ENCODE measurements at regions not wholly inside any gene's neighbourhood (a gene's known extent, or its start where the extent isn't known, plus 50 kb on each side); places are given as distances from the start of the nearest gene placed in this dataset.

DNA sequence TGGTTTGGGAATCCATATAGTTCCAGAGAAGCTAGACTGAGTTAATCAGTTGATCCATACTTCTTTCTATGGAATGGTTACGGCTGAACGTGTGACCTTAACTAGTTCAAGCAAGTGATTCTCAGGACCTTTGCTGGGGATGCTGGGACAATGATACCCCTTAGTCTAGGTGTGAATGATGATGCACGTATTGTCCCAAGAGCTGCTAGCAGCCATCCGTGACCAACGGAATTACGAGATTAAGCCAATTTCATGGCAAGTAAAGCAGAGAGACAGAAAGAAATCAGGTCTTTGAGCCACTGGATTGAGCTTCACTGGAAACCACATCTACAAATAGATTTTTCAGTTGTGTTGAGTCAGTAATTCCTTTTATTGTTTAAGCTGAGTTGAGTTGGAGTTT lies 99.2 kb upstream of the LIFR start:
- H3K9me3 Mint-ChIP-seq: no peaks in the 10 kb centered on the region
- peaks cover 0 to 3% of the 10 kb centered on the region in 2 donors for H3K4me1 Mint-ChIP-seq (ENCODE audit: low read depth in 2 of 2)
- H3K36me3 Mint-ChIP-seq: no peaks in the 10 kb centered on the region
- no peak for DNase-seq (ENCODE audit: low spot score)
- no peak overlapping the region for H3K4me3 Mint-ChIP-seq
- peaks cover 11 to 54% of the 10 kb centered on the region in 2 donors for H3K27me3 Mint-ChIP-seq
- no peak overlapping the region for H3K27ac Mint-ChIP-seq
- no peak for ATAC-seq

DNA sequence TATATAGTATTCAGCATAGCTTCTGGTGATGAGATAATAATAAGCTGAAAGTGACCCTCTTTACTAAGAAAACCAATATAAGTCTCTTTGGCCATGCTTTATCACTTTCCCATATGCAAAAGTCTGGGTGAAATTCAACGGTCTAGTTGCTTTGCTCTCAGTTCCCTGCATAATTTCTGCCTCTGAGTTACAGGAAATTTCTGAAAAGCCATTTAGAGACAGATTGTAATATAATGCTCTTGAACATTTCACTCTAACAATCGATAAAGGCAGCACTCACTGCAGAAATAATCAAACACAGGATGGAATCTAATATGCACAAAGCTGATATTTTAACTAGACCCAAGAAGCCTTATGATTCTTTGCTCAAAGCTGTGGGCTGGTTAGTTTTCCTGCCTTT lies 100.1 kb upstream of the LIFR start:
- DNase-seq (ENCODE audit: low spot score) (no peak), ATAC-seq (no peak)
- Mint-ChIP-seq H3K27ac (no peak overlapping the region), H3K4me1 (ENCODE audit: low read depth in 2 of 2) (no peaks in the 10 kb centered on the region), H3K4me3 (no peak overlapping the region), H3K9me3 (no peaks in the 10 kb centered on the region), H3K36me3 (no peaks in the 10 kb centered on the region), H3K27me3 (peaks cover 11 to 53% of the 10 kb centered on the region in 2 donors)

DNA sequence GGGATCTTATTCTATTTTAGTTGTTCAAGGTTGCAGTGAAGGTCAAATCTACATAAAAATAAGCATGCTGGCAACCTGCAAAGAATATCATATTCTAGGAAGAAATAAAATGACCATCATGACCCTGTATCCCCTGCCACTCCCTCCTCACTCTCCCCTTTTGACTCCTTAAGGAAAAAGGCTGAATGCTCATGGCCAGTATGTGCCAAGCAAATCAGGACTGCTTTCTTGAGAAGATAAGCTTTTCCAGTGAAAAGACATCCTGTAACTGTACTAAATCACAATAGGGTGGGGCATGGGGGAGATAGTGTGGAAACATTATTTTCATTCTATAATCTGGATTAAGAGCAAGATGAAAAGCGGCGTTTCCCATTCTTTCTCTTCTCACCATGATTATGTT lies 100.6 kb upstream of the LIFR start:
- Mint-ChIP-seq H3K27me3 (peaks cover 12 to 56% of the 10 kb centered on the region in 2 donors), H3K27ac (no peak overlapping the region), H3K4me1 (ENCODE audit: low read depth in 2 of 2) (no peaks in the 10 kb centered on the region), H3K4me3 (no peak overlapping the region), H3K9me3 (no peaks in the 10 kb centered on the region), H3K36me3 (no peaks in the 10 kb centered on the region)
- ATAC-seq (no peak), DNase-seq (ENCODE audit: low spot score) (no peak)

DNA sequence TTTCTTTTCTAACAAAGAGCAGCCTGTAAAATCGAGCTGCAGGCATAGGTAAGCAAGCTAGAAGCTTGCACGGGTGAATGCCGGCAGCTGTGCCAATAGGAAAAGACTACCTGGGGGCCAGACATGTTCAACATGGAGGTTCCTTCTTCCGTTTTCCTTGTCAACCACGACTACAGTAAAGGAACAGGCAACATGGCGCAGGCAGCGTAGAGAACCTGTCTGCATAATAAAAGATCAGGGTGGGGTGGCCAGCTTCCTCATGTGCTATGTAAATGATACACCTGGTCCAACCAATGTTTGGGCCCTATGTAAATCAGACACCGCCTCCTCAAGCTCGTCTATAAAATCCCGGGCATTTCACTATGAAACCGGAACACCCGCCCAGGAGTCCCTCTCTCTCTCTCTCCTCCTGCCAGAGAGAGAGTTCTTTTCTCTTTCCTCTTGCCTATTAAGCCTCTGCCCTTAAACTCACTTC lies 103.8 kb upstream of the LIFR start:
- DNase-seq (ENCODE audit: low spot score) (no peak), ATAC-seq (no peak)
- Mint-ChIP-seq H3K4me3 (no peak overlapping the region), H3K9me3 (no peaks in the 10 kb centered on the region), H3K27ac (no peak overlapping the region), H3K27me3 (peaks cover 17 to 61% of the 10 kb centered on the region in 2 donors), H3K4me1 (ENCODE audit: low read depth in 2 of 2) (no peaks in the 10 kb centered on the region), H3K36me3 (no peaks in the 10 kb centered on the region)

DNA sequence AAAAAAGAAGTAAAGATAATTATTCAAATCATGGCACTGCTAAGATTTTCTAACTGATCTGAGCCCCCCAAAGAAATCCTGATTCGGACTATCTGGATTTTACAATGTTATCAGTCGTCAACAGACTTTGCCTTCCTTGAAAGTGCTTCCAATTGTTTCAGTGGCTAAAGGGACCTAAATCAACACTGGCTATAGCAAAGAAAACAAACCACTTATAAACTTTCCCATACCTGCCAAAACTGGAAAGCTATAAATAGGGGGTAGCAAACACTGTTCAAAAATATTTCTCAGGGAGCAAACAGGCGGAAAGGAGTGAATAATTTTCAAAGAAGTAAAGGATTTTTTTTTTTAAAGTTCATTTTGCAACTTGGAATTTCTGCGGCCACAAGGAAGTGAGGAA lies 105.6 kb upstream of the LIFR start:
- Mint-ChIP-seq H3K4me3 (no peak overlapping the region), H3K36me3 (no peaks in the 10 kb centered on the region), H3K9me3 (no peaks in the 10 kb centered on the region), H3K4me1 (ENCODE audit: low read depth in 2 of 2) (no peaks in the 10 kb centered on the region), H3K27me3 (peaks cover 18 to 61% of the 10 kb centered on the region in 2 donors), H3K27ac (no peak overlapping the region)
- DNase-seq (ENCODE audit: low spot score): no peak
- no peak for ATAC-seq

DNA sequence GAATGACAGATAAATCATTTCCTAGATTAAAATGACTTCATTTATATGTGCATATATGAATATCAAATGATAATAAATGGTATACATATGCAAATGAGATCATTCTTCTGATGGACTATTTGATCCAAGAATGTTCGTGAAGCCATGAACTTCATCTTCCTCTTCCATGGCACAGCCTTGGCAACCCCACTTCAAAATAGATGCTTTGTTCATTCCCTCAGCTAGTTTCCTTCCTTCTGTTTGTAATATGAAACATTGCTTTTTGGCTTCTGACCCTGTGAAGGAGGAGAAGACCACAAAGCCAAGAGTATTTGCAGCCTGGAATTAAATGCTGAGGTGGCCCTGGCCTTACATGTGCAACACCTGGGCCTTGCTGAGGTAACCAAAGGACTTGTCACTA lies 106.8 kb upstream of the LIFR start:
- Mint-ChIP-seq H3K27me3 (peaks cover 15 to 51% of the 10 kb centered on the region in 2 donors), H3K4me1 (ENCODE audit: low read depth in 2 of 2) (no peaks in the 10 kb centered on the region), H3K27ac (no peak overlapping the region), H3K36me3 (no peaks in the 10 kb centered on the region), H3K4me3 (no peak overlapping the region), H3K9me3 (no peaks in the 10 kb centered on the region)
- no peak for DNase-seq (ENCODE audit: low spot score)
- ATAC-seq: no peak

DNA sequence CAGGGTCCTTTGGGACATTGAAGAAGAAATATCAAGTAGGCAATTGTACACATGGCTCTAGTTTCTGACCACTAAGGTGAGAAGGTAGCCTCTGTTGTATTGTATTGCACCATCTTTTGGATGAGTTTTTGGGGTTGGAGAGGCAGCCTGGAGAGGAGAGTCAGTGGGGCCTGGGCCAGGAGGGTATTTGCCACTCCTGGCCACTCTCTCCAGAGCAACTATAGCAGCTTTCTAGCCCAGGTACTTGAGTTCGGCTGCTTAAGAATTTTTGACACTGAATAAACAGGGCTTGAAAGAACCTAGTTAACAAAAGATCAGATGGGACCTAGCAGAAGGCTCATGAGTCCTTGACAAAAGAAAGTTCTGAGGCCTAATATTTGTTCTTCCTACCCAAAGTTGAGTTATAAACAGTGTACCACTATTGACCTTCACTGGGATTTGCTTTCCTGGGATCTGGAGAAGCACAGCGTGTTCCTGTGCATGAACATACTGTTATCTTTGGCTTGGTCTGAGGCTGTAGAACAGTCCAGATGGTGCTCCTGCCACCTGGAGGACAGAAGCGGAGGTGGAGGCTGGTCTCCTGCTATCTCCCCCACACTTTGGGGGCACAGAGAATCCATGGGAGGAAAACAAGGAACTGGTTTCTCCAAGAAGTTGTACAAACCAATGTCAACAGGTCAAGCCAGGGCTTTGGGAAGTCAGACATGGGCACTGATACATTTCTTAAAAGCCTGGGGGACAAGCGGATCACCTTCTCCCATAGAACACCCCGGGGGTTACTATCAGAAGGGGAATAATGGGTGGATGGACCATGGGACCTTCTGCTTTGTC lies 110.4 kb upstream of the LIFR start:
- Mint-ChIP-seq H3K36me3 (no peaks in the 10 kb centered on the region), H3K9me3 (no peaks in the 10 kb centered on the region), H3K4me3 (no peak overlapping the region), H3K27me3 (peaks cover 13 to 24% of the 10 kb centered on the region in 2 donors), H3K4me1 (ENCODE audit: low read depth in 2 of 2) (no peaks in the 10 kb centered on the region), H3K27ac (no peak overlapping the region)
- ATAC-seq (peak in 1 of 2 donors; percentile 20), DNase-seq (ENCODE audit: low spot score) (no peak)

DNA sequence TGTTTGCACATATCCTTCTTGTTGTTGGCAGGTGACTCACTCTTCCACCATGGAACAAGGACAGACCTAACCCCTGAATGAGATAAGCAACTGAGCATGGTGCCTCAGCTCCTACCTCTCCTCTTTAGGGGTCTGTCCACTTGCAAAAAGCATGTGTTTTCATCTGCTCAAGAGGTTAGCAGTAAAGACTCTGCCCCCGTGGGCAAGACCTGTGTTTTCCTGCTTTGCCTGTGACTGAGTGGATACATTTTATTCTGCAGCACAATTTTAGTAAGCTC lies 111.0 kb upstream of the LIFR start:
- H3K36me3 Mint-ChIP-seq: no peaks in the 10 kb centered on the region
- H3K9me3 Mint-ChIP-seq: no peaks in the 10 kb centered on the region
- ATAC-seq (peak in 1 of 2 donors; percentile 13), DNase-seq (ENCODE audit: low spot score) (no peak)
- no peak overlapping the region for H3K4me3 Mint-ChIP-seq
- no peak overlapping the region for H3K27ac Mint-ChIP-seq
- H3K27me3 Mint-ChIP-seq: peaks cover 10 to 19% of the 10 kb centered on the region in 2 donors
- no peaks in the 10 kb centered on the region for H3K4me1 Mint-ChIP-seq (ENCODE audit: low read depth in 2 of 2)

DNA sequence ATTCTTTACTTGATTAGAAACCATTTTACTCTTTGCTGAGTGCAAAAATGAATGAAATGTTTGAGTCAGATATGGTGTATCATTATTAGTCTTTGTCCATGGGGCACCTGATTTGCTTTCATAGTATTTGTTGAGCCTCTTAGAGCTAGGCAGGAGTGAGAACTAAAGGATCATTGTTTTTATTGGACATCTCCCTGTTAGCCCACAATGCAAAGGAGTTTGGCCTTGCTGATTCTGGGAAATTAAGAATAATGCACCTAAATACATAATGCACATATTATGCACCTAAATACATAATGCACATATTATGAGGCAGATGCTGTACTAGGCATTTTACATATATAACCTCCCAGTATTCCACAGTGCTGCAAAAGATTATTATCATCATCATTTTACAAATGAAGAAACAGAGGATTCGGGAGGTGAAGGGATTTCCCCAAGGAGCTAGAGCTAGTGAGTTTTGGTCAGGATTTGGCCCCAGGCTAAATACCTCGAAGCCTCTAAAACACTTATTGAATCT lies 113.0 kb upstream of the LIFR start:
- Mint-ChIP-seq H3K27ac (no peak overlapping the region), H3K36me3 (peaks cover 5% of the 10 kb centered on the region), H3K27me3 (peaks cover 13 to 24% of the 10 kb centered on the region in 2 donors), H3K9me3 (peaks cover 3% of the 10 kb centered on the region), H3K4me3 (no peak overlapping the region), H3K4me1 (ENCODE audit: low read depth in 2 of 2) (no peaks in the 10 kb centered on the region)
- DNase-seq (ENCODE audit: low spot score) (no peak), ATAC-seq (no peak)

DNA sequence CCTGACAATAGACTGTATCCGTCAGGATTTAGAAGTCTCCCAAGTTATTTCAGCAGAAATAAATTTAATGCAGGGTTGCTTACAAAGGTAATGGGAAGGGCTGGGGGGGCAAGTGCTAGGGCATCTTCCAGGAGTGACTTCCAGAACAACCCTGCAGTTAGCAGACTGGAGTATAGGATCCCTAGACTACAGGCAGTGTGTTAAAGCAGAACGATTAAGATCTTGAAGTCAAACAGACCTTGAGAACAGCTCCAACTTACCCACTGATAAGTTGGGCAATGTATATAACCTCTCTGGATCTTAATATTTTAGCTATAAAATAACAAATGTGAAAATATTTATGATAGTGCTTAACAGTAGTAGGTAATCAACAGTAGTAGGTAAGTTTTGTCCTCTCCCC lies 113.6 kb upstream of the LIFR start:
- H3K9me3 Mint-ChIP-seq: peaks cover 3% of the 10 kb centered on the region
- ATAC-seq (no peak), DNase-seq (ENCODE audit: low spot score) (no peak)
- no peak overlapping the region for H3K4me3 Mint-ChIP-seq
- peaks cover 5% of the 10 kb centered on the region for H3K36me3 Mint-ChIP-seq
- H3K27me3 Mint-ChIP-seq: peaks cover 10 to 21% of the 10 kb centered on the region in 2 donors
- H3K4me1 Mint-ChIP-seq (ENCODE audit: low read depth in 2 of 2): no peaks in the 10 kb centered on the region
- H3K27ac Mint-ChIP-seq: no peak overlapping the region

DNA sequence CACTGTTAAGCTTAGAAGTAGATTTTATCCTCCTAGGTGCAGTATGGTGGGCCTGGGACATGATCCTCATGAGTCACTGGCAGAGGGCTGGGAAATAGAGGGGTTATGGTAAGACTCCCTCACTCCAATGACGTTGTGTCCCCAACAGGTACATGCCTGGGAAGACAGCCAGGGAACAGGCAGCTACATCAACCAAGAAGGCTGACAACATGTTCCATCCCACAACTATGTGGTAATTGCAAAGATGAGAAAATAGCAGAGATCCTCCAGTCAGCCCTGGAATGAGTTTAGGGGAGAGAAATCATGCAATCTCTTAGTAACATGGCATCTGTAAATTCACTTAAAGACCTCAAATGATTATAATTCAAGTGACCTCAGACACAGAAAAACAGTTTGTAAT lies 114.4 kb upstream of the LIFR start:
- ATAC-seq (no peak), DNase-seq (ENCODE audit: low spot score) (no peak)
- no peak overlapping the region for H3K4me3 Mint-ChIP-seq
- H3K4me1 Mint-ChIP-seq (ENCODE audit: low read depth in 2 of 2): no peaks in the 10 kb centered on the region
- H3K27ac Mint-ChIP-seq: no peak overlapping the region
- peaks cover 5% of the 10 kb centered on the region for H3K36me3 Mint-ChIP-seq
- peaks cover 11 to 21% of the 10 kb centered on the region in 2 donors for H3K27me3 Mint-ChIP-seq
- peaks cover 3% of the 10 kb centered on the region for H3K9me3 Mint-ChIP-seq

DNA sequence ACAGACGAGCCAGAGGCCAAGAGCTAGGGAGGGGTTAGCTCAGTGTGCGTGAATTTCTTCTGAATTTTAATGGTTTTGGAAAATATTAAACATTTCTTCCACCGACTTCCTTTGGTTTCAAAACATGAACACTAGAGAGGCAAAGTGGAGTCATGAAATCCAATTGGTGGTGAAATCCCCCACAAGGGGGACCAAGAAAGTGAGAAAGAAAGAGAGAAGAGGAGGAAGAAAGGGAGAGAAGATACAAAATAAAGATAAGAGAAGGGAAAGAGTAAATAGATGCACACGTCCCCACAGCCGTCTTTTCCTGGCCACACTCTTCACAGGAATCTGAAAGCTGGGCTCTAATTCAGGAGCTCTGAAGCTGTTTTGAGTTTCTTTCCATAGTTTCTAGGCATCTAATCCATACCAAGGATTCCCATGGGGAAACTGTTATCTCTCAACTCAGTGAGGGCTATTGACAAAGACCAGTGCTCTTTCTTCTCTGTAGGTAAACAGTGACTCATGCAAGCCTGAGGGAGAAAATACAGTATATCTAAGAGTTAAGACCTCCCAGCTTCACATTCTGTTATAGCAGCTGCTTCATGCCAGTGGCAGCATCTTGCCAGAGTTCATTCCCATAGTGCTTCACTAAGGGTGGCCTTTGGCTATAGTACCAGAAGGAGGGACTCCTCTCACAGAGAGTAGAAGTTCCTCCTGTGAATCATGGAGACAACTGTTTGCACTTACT lies 115.8 kb upstream of the LIFR start:
- ATAC-seq (no peak), DNase-seq (ENCODE audit: low spot score) (no peak)
- H3K4me3 Mint-ChIP-seq: no peak overlapping the region
- H3K9me3 Mint-ChIP-seq: peaks cover 3% of the 10 kb centered on the region
- H3K27me3 Mint-ChIP-seq: peaks cover 12 to 24% of the 10 kb centered on the region in 2 donors
- no peak overlapping the region for H3K27ac Mint-ChIP-seq
- H3K4me1 Mint-ChIP-seq (ENCODE audit: low read depth in 2 of 2): no peaks in the 10 kb centered on the region
- H3K36me3 Mint-ChIP-seq: peaks cover 5% of the 10 kb centered on the region

DNA sequence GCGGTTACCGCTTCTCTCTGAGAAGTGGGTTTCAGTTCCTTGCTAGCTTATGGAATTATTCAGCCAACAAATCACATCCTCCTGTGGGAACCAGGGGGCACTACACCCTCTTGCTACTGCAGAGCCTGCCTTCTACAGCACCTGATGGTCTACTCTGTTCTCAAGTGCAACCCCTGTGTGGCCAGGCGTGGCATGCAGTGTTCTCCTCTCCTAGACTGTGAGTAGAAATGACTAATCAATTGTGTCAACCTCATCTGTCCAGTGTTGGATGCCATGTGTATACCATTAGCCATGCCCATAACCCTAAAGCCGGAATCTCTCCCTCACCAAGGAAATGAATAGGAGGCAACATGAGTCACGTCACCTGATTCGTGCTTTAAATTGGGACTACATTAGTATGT lies 117.2 kb upstream of the LIFR start:
- no peak for DNase-seq (ENCODE audit: low spot score)
- H3K4me3 Mint-ChIP-seq: no peak overlapping the region
- peaks cover 12 to 24% of the 10 kb centered on the region in 2 donors for H3K27me3 Mint-ChIP-seq
- ATAC-seq: no peak
- no peaks in the 10 kb centered on the region for H3K4me1 Mint-ChIP-seq (ENCODE audit: low read depth in 2 of 2)
- H3K9me3 Mint-ChIP-seq: peaks cover 3% of the 10 kb centered on the region
- H3K27ac Mint-ChIP-seq: no peak overlapping the region
- peaks cover 5% of the 10 kb centered on the region for H3K36me3 Mint-ChIP-seq

DNA sequence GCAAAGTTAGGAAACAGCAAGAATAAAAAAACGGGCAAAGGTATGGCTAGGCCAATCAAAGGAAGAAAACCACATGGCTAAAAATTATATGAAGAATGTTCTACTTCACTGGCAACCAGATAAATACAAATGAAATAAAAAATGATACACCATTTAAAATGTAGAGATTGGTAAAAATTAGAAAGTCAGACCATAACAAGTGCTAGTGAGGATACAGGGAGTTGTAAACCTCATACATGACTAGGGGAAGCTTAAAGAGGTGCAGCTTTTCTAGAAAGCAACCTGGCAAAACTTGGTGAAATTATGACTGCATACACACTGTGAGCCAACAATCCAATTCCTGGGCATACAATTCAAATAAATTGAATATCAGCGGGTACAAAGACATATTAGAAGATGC lies 119.0 kb upstream of the LIFR start:
- Mint-ChIP-seq H3K4me1 (ENCODE audit: low read depth in 2 of 2) (no peaks in the 10 kb centered on the region), H3K27me3 (peaks cover 12 to 24% of the 10 kb centered on the region in 2 donors), H3K9me3 (peaks cover 3% of the 10 kb centered on the region), H3K4me3 (no peak overlapping the region), H3K27ac (no peak overlapping the region), H3K36me3 (peaks cover 5% of the 10 kb centered on the region)
- no peak for ATAC-seq
- DNase-seq (ENCODE audit: low spot score): no peak
